BE2C (cell line): ENCODE measurements at regions not wholly inside any gene's neighbourhood (a gene's known extent, or its start where the extent isn't known, plus 50 kb on each side); places are given as distances from the start of the nearest gene placed in this dataset.
"Not testable (repeated sequence)": the region's sequence is repeated elsewhere in the genome, so short reads cannot be mapped to it uniquely, and the experiment has no call there.

Source experiments
- DNase-seq: peaks from one replicate; pipeline ENCODE4 v3.0.0-alpha.2; 2020
- H3K27me3 ChIP-seq: fragments of 250-450 bp; sonication (Bioruptor Pico); 2 replicates; pipeline ENCODE4 v1.5.1; 2020; ENCODE audit warnings: mild to moderate bottlenecking
- H3K36me3 ChIP-seq: fragments of 250-450 bp; sonication (Bioruptor Pico); 2 replicates; pipeline ENCODE4 v1.5.1; 2020; ENCODE audit warnings: mild to moderate bottlenecking
- H3K4me1 ChIP-seq: fragments of 250-450 bp; sonication (Bioruptor Pico); 2 replicates; pipeline ENCODE4 v1.5.1; 2020
- H3K4me3 ChIP-seq: 2 replicates; pipeline ENCODE4 v1.5.1; 2011; ENCODE audit warnings: low read depth, low read length
- H3K9me3 ChIP-seq: fragments of 250-450 bp; sonication (Bioruptor Pico); 2 replicates; pipeline ENCODE4 v1.5.1; 2020
- TF ChIP-seq, protein P1 (sequence below): IDR thresholded peaks from 2 replicates; pipeline ENCODE4 v1.5.1; 2012; ENCODE audit warnings: mild to moderate bottlenecking, low read depth, low read length

DNA sequence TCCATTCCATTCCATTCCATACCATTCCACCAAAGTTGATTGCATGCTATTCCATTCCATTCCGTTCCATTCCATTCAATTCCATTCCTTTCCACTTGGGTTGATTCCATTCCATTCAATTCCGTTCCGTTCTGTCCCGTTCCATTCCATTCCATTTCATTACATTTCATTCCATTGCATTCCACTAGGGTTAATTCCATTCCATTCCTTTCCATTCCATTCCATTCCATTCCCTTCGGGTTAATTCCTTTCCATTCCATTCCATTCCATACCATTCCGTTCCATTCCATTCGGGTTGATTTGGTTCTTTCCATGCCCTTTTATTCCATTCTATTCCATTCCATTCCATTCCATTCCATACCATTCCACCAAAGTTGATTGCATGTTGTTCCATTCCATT is 131.9 kb downstream of the CWH43 start:
- not testable (repeated sequence) for H3K9me3 ChIP-seq, H3K27me3 ChIP-seq, H3K4me3 ChIP-seq, DNase-seq, H3K36me3 ChIP-seq, H3K4me1 ChIP-seq

GRCh38 chr4:49118379-49119212 is 132.5 kb downstream of the CWH43 start:
- H3K9me3 ChIP-seq, H3K4me3 ChIP-seq, H3K27me3 ChIP-seq, DNase-seq, H3K4me1 ChIP-seq, H3K36me3 ChIP-seq: not testable (repeated sequence)

- not testable (repeated sequence) for H3K9me3 ChIP-seq, H3K4me1 ChIP-seq, H3K4me3 ChIP-seq, H3K27me3 ChIP-seq, DNase-seq, H3K36me3 ChIP-seq
Observed at GRCh38 chr4:49119345-49119744, 133.3 kb downstream of the CWH43 start.

DNA sequence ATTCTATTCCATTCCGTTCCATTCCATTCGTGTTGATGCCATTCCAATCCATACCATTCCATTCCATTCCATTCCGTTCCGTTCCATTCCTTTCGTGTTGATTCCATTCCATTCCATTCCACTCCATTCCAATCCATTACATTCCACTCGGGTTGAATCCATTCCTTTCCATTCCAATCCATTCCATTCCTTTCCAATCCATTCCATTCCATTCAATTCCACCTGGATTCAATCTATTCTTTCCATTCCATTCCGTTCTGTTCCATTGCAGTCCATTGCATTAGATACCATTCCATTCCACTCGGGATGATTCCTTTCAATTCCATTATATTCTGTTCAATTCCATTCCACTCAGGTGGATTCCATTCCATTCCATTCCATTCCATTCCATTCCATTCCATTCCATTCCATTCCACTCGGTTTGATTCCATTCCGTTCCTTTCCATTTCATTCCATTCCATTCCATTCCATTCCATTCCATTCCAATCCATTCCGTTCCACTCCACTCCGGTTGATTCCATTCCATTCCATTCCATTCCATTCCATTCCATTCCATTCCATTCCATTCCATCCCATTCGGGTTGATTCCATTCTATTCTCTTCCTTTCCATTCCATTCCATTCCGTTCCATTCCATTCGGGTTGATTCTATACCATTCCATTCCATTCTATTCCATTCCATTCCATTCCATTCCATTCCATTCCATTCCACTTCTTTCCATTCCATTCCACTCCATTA is 134.1 kb downstream of the CWH43 start:
- not testable (repeated sequence) for H3K9me3 ChIP-seq, H3K4me3 ChIP-seq, H3K36me3 ChIP-seq

GRCh38 chr4:49120804-49121203 is 134.7 kb downstream of the CWH43 start:
- not testable (repeated sequence) for H3K27me3 ChIP-seq, H3K36me3 ChIP-seq, DNase-seq, H3K4me1 ChIP-seq, H3K9me3 ChIP-seq, H3K4me3 ChIP-seq

More for the DNA sequence above, 134.1 kb downstream of the CWH43 start:
- not testable (repeated sequence) for DNase-seq, H3K27me3 ChIP-seq, H3K4me1 ChIP-seq
- TF ChIP-seq, protein P1, sequence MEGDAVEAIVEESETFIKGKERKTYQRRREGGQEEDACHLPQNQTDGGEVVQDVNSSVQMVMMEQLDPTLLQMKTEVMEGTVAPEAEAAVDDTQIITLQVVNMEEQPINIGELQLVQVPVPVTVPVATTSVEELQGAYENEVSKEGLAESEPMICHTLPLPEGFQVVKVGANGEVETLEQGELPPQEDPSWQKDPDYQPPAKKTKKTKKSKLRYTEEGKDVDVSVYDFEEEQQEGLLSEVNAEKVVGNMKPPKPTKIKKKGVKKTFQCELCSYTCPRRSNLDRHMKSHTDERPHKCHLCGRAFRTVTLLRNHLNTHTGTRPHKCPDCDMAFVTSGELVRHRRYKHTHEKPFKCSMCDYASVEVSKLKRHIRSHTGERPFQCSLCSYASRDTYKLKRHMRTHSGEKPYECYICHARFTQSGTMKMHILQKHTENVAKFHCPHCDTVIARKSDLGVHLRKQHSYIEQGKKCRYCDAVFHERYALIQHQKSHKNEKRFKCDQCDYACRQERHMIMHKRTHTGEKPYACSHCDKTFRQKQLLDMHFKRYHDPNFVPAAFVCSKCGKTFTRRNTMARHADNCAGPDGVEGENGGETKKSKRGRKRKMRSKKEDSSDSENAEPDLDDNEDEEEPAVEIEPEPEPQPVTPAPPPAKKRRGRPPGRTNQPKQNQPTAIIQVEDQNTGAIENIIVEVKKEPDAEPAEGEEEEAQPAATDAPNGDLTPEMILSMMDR, result 0 out of 2 replicates have a peak, but pooled peaks have one; percentile 3

- H3K36me3 ChIP-seq, H3K4me3 ChIP-seq, H3K4me1 ChIP-seq, H3K27me3 ChIP-seq, DNase-seq, H3K9me3 ChIP-seq: not testable (repeated sequence)
Observed at GRCh38 chr4:49126443-49126842, 140.4 kb downstream of the CWH43 start.

- not testable (repeated sequence) for H3K4me1 ChIP-seq, DNase-seq, H3K4me3 ChIP-seq, H3K9me3 ChIP-seq, H3K36me3 ChIP-seq, H3K27me3 ChIP-seq
Observed at GRCh38 chr4:49126858-49127257, 140.8 kb downstream of the CWH43 start.

DNA sequence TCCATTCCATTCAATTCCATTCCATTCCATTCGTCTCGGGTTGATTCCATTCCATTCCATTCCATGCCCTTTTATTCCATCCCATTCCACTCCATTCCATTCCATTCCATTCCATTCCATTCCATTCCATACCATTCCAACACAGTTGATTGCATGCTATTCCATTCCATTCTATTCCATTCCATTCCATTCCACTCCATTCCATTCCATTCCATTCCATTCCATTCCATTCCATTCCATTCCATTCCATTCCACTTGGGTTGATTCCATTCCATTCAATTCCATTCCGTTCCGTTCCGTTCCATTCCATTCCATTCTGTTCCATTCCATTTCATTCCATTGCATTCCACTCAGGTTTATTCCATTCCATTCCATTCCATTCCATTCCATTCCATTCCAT is 143.3 kb downstream of the CWH43 start:
- not testable (repeated sequence) for H3K4me1 ChIP-seq, DNase-seq, H3K4me3 ChIP-seq, H3K9me3 ChIP-seq, H3K27me3 ChIP-seq, H3K36me3 ChIP-seq

- H3K4me1 ChIP-seq, H3K9me3 ChIP-seq, H3K36me3 ChIP-seq, DNase-seq, H3K4me3 ChIP-seq, H3K27me3 ChIP-seq: not testable (repeated sequence)
Observed at GRCh38 chr4:49129870-49130269, 143.8 kb downstream of the CWH43 start.

- H3K27me3 ChIP-seq, H3K9me3 ChIP-seq, H3K4me3 ChIP-seq, H3K4me1 ChIP-seq, H3K36me3 ChIP-seq, DNase-seq: not testable (repeated sequence)
Observed at GRCh38 chr4:49130724-49131123, 144.6 kb downstream of the CWH43 start.

DNA sequence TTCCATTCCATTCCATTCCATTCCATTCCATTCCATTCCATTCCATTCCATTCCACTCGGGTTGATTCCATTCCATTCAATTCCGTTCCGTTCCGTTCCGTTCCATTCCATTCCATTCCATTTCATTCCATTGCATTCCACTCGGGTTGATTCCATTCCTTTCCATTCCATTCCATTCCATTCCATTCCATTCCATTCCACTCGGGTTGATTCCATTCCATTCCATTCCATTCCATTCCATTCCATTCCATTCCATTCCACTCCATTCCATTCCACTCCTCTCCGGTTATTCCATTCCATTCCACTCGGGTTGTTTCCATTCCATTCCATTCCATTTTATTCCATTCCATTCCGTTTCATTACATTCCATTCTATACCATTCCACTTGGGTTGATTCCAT is 151.0 kb downstream of the CWH43 start:
- not testable (repeated sequence) for H3K9me3 ChIP-seq, H3K36me3 ChIP-seq, DNase-seq, H3K27me3 ChIP-seq, H3K4me1 ChIP-seq, H3K4me3 ChIP-seq

DNA sequence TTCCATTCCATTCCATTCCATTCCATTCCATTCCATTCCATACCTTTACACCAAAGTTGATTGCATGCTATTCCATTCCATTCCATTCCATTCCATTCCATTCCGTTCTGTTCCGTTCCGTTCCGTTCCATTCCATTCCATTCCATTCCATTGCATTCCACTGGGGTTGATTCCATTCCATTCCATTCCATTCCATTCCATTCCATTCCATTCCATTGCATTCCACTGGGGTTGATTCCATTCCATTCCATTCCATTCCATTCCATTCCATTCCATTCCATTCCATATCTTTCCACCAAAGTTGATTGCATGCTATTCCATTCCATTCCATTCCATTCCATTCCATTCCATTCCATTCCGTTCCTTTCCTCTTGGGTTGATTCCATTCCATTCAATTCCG is 151.9 kb downstream of the CWH43 start:
- DNase-seq, H3K36me3 ChIP-seq, H3K4me1 ChIP-seq, H3K9me3 ChIP-seq, H3K4me3 ChIP-seq, H3K27me3 ChIP-seq: not testable (repeated sequence)

DNA sequence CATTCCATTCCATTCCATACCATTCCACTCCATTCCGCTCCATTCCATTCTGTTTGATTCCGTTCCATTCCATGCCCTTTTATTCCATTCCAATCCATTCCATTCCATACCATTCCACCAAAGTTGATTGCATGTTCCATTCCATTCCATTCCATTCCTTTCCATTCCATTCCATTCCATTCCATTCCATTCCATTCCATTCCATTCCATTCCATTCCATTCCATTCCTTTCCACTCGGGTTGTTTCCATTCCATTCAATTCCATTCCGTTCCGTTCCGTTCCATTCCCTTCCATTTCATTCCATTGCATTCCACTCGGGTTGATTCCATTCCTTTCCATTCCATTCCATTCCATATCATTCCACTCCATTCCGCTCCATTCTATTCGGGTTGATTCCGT is 152.7 kb downstream of the CWH43 start:
- H3K9me3 ChIP-seq, H3K4me1 ChIP-seq, DNase-seq, H3K4me3 ChIP-seq, H3K36me3 ChIP-seq, H3K27me3 ChIP-seq: not testable (repeated sequence)

DNA sequence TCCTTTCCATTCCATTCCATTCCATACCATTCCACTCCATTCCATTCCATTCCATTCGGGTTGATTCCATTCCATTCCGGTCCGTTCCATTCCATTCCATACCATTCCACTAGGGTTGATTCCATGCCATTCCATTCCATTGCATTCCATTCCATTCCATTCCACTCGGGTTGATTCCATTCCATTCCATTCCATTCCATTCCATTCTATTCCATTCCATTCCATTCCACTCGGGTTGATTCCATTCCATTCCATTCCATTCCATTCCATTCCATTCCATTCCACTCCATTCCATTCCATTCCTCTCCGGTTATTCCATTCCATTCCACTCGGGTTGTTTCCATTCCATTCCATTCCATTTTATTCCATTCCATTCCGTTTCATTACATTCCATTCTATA is 153.4 kb downstream of the CWH43 start:
- H3K36me3 ChIP-seq, H3K4me1 ChIP-seq, DNase-seq: not testable (repeated sequence)

GRCh38 chr4:49140351-49140750 is 154.3 kb downstream of the CWH43 start:
- not testable (repeated sequence) for H3K4me1 ChIP-seq, H3K27me3 ChIP-seq, H3K36me3 ChIP-seq, H3K4me3 ChIP-seq, H3K9me3 ChIP-seq
- peak; percentile 37 for DNase-seq

More for the DNA sequence above, 153.4 kb downstream of the CWH43 start:
- H3K27me3 ChIP-seq, H3K4me3 ChIP-seq, H3K9me3 ChIP-seq: not testable (repeated sequence)
